ENCODE measurements at regions not wholly inside any gene's neighbourhood (a gene's known extent, or its start where the extent isn't known, plus 50 kb on each side); places are given as distances from the start of the nearest gene placed in this dataset.

DNA sequence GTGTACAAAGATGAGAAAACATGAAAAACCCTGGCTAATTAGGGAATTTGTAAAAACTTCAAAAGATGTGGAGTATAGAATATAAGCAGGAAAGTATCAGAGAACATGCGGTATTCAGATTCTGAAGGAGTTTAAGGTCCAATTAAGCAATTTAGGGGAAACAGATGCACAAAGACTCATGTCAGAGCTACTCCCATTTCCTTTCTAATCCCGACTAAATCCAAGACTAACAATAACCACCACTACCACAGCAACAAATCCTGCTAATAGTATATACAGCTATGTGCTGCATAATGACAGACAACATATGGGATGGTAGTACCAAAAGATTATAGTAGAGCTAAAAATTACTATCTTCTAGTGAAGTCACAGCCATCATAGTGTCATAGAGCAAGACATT is 102.1 kb downstream of the LURAP1L start:
- TF ChIP-seq CREB1 (CRISPR knock-in tag; IDR thresholded peaks at IDR 0.05) (no peak), NR2C2 (CRISPR knock-in tag; IDR thresholded peaks at IDR 0.05) (no peak), NFYB (CRISPR knock-in tag; conservative IDR thresholded peaks at IDR 0.05; ENCODE audit: low read depth) (no peak)
- TF ChIP-seq, protein P1, sequence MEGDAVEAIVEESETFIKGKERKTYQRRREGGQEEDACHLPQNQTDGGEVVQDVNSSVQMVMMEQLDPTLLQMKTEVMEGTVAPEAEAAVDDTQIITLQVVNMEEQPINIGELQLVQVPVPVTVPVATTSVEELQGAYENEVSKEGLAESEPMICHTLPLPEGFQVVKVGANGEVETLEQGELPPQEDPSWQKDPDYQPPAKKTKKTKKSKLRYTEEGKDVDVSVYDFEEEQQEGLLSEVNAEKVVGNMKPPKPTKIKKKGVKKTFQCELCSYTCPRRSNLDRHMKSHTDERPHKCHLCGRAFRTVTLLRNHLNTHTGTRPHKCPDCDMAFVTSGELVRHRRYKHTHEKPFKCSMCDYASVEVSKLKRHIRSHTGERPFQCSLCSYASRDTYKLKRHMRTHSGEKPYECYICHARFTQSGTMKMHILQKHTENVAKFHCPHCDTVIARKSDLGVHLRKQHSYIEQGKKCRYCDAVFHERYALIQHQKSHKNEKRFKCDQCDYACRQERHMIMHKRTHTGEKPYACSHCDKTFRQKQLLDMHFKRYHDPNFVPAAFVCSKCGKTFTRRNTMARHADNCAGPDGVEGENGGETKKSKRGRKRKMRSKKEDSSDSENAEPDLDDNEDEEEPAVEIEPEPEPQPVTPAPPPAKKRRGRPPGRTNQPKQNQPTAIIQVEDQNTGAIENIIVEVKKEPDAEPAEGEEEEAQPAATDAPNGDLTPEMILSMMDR (IDR thresholded peaks at IDR 0.05), result no peak

All from WTC11 (cell line).